Activated naive CD4-positive, alpha-beta T cell treated with anti-CD3 and anti-CD28 coated beads, Interleukin-2, amount 50 U/mL, for 24 hours (primary cell): ENCODE measurements at regions not wholly inside any gene's neighbourhood (a gene's known extent, or its start where the extent isn't known, plus 50 kb on each side); places are given as distances from the start of the nearest gene placed in this dataset.
A peak's percentile ranks its signal among the peaks of the same experiment; 100 is the strongest.
"Not testable (repeated sequence)": the region's sequence is repeated elsewhere in the genome, so short reads cannot be mapped to it uniquely, and the experiment has no call there.

ENCODE experiments used
- H3K27ac Mint-ChIP-seq: one replicate; pipeline ENCODE4 v1.8.0; 2021; ENCODE audit warnings: mild to moderate bottlenecking, mixed read lengths
- H3K27me3 Mint-ChIP-seq: one replicate; pipeline ENCODE4 v1.8.0; 2021; ENCODE audit warnings: mixed read lengths
- H3K36me3 Mint-ChIP-seq: one replicate; pipeline ENCODE4 v1.8.0; 2021; ENCODE audit warnings: mixed read lengths
- H3K4me1 Mint-ChIP-seq: one replicate; pipeline ENCODE4 v1.8.0; 2021; ENCODE audit warnings: mixed read lengths
- H3K4me3 Mint-ChIP-seq: one replicate; pipeline ENCODE4 v1.8.0; 2021; ENCODE audit warnings: mild to moderate bottlenecking, mixed read lengths
- H3K9me3 Mint-ChIP-seq: one replicate; pipeline ENCODE4 v1.8.0; 2021; ENCODE audit warnings: mixed read lengths

DNA sequence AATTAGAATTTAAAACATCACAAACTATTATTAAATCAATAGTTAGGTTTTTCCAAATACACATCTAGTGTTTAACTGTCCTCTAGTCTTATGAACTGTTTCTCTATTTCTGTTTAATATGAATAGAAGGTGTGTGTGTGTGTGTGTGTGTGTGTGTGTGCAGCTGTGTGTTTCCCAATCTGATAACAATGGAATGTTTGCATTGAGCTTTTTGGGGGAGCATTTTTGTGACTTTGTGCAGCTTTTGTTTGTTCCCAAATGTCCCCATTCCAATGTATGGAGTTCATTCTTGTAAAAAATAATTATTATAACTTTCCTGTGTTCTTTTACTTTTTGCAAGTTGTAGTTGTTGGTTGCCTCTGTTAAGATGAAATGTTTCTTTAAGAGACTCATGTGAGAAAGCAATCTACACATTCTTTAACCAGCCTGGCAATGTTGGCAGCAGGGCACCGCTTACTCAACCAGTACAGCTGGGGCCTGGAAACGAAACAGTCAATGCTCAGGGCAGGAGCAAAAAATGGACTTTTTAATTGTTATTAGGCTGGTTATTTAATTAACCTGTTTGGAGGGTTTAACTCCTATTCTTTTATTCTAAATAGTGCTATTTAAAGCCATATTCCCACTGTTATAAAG is 354.3 kb downstream of the SRGAP2C start:
- Mint-ChIP-seq H3K4me3 (no peak overlapping the region), H3K27ac (no peak overlapping the region), H3K4me1 (no peaks in the 10 kb centered on the region), H3K27me3 (no peaks in the 10 kb centered on the region), H3K36me3 (no peaks in the 10 kb centered on the region), H3K9me3 (no peaks in the 10 kb centered on the region)

DNA sequence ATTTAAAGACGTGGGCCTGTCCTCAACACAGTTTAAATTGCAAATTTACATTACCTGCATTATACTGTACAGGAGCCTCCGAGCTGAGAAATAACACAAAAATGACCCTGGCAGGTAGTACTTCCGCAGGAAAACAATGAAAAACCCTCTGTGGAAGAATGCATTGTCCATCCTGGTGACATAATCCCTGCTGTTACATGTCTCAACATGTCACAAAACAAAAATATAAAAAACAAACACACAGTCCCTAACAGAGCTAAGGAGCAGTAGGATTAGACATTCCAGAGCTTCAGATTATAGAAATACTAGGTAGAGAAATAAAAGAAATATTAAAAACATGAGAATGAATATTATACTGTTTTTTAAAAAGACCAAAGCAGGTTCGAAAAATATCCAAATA is 359.2 kb downstream of the SRGAP2C start:
- H3K27me3 Mint-ChIP-seq, H3K9me3 Mint-ChIP-seq, H3K27ac Mint-ChIP-seq, H3K36me3 Mint-ChIP-seq, H3K4me3 Mint-ChIP-seq: not testable (repeated sequence)
- peaks cover 22% of the 10 kb centered on the region for H3K4me1 Mint-ChIP-seq

DNA sequence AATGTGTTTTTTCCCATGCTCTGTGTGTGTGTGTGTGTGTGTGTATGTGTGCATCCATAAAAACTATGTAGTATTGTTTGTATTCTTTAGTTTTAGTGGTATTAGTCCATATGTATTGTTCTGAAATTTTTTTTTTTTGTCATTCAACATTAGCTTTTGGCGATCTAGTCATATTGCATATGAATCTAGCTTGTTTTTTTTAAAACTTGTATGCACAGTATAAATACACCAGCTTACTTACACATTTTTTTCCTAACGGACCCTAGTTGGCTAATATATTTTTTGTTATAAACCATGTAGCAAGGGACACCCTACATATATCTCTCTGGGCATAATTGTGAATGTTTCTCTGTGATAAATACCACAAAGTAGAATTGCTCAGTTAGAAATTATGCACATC is 359.7 kb downstream of the SRGAP2C start:
- Mint-ChIP-seq H3K36me3 (no peaks in the 10 kb centered on the region), H3K4me3 (no peak overlapping the region), H3K9me3 (peaks cover 6% of the 10 kb centered on the region), H3K4me1 (peaks cover 22% of the 10 kb centered on the region), H3K27me3 (no peaks in the 10 kb centered on the region), H3K27ac (no peak overlapping the region)

DNA sequence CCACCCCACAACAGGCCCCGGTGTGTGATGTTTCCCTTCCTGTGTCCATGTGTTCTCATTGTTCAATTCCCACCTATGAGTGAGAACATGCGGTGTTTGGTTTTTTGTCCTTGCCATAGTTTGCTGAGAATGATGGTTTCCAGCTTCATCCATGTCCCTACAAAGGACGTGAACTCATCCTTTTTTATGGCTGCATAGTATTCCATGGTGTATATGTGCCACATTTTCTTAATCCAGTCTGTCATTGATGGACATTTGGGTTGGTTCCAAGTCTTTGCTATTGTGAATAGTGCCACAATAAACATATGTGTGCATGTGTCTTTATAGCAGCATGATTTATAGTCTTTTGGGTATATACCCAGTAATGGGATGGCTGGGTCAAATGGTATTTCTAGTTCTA is 361.1 kb downstream of the SRGAP2C start:
- not testable (repeated sequence) for H3K9me3 Mint-ChIP-seq, H3K4me3 Mint-ChIP-seq, H3K36me3 Mint-ChIP-seq, H3K27me3 Mint-ChIP-seq, H3K27ac Mint-ChIP-seq
- peaks cover 32% of the 10 kb centered on the region for H3K4me1 Mint-ChIP-seq

DNA sequence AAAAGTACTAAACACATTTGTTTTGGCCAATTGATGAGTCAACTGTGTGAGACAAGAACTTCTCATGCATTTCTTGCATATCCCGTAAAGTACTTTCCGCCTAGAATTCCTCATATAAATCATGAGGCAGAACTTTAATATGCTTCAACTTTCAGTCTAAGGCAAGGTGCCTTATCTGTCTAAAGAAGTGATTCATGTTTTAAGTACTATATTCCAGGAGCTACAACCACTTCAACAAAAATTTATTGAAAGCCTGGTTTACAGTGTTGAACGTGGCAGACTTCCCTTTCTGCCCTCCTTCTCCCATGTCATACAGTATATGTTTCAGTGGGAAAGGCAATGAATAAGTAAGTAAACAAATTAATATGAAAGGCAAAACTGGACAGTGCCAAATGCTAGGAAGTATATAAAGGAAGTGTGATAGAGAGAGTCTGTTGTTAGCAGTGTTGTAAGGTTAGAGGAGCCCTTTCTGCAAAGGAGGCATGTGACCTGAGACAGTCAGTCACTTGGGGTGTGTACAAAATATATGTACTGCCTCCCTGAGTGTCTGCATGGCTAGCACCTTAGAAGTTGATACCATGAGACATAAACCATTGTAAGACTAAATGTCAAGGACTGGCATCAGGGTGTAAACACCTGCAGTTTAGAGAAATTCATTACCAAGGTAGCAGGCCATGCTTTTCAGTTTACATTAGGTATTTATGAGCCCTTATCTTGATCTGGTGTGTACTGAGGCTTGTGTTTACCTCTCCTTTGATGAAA is 362.2 kb downstream of the SRGAP2C start:
- Mint-ChIP-seq H3K36me3 (no peaks in the 10 kb centered on the region), H3K4me3 (no peak overlapping the region), H3K27me3 (no peaks in the 10 kb centered on the region), H3K27ac (peak overlapping the region; percentile 33), H3K9me3 (peaks cover 6% of the 10 kb centered on the region), H3K4me1 (peaks cover 43% of the 10 kb centered on the region)

DNA sequence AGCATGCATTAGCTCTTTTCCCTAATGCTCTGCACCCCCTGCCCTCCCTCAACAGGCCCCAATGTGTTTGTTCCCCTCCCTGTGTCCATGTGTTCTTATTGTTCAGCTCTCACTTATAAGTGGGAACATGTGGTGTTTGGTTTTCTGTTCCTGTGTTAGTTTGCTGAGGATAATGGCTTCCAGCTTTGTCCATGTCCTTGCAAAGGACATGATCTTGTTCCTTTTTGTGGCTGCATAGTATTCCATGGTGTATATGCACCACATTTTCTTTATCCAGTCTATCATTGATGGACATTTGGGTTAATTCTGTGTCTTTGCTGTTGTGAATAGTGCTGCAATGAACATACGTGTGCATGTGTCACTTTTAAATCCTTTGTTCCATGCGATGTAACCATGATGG is 363.0 kb downstream of the SRGAP2C start:
- H3K4me1 Mint-ChIP-seq: peaks cover 50% of the 10 kb centered on the region
- H3K4me3 Mint-ChIP-seq, H3K36me3 Mint-ChIP-seq, H3K27me3 Mint-ChIP-seq, H3K9me3 Mint-ChIP-seq, H3K27ac Mint-ChIP-seq: not testable (repeated sequence)

DNA sequence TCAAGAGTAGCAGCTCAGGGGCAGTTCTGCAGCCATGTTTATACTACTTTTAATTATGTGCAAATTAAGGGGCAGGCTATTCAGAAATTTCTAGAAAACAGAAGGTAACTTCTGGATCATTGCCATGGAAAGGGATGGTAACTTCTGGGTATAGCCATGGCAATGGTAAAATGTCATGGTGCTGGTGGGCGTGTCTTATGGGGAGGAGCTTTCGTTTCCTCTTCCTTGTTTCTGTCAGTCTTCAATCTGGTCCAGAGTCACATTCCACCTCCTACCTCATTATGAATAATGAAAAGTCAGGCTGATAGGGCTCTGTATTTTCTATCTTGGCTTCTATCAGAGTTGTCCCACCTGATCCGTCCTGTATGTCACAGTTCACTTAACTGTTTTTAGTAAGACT is 366.0 kb downstream of the SRGAP2C start:
- not testable (repeated sequence) for H3K9me3 Mint-ChIP-seq, H3K27me3 Mint-ChIP-seq, H3K4me3 Mint-ChIP-seq, H3K36me3 Mint-ChIP-seq
- H3K27ac Mint-ChIP-seq: peak overlapping the region; percentile 43
- H3K4me1 Mint-ChIP-seq: peaks cover 75% of the 10 kb centered on the region

DNA sequence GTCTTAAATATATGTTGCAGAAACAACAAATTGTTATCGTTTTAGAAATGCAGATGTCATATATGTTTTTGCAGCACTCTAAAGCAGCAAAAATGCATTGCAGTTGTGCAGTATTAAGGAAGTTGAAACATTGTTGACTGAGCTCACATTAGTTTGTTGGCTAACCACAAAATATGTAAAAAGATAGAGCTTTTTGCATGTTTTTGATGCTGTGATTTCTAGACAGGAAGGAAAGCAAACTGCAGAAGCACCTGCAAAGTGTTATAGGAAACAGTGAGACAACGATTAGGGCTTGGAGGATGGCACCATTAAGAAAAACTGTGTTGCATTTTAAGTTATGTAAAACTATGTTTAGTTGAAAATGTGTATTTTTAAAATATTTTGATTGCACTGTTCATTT is 366.7 kb downstream of the SRGAP2C start:
- Mint-ChIP-seq H3K4me3 (peak overlapping the region; percentile 60), H3K4me1 (peaks cover 79% of the 10 kb centered on the region), H3K27ac (peak overlapping the region; percentile 57)
- not testable (repeated sequence) for H3K27me3 Mint-ChIP-seq, H3K36me3 Mint-ChIP-seq, H3K9me3 Mint-ChIP-seq

DNA sequence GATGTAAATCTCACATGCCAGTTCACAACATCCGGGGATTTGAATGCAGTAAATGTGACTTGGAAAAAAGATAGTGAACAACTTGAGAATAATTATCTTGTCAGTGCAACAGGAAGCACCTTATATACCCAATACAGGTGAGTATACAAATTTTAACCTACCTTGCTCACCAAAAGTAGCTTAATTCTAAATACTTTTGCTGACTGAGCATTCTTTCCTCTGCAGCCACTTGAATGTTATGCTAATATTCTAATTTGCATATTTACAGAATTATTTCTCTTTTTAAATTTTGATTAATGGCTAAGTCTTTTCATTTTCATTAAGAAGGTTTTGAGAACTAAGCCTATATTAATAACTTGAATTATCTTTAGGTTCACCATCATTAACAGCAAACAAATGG is 371.8 kb downstream of the SRGAP2C start:
- peaks cover 53% of the 10 kb centered on the region for H3K4me1 Mint-ChIP-seq
- H3K36me3 Mint-ChIP-seq, H3K9me3 Mint-ChIP-seq, H3K27me3 Mint-ChIP-seq, H3K27ac Mint-ChIP-seq, H3K4me3 Mint-ChIP-seq: not testable (repeated sequence)

DNA sequence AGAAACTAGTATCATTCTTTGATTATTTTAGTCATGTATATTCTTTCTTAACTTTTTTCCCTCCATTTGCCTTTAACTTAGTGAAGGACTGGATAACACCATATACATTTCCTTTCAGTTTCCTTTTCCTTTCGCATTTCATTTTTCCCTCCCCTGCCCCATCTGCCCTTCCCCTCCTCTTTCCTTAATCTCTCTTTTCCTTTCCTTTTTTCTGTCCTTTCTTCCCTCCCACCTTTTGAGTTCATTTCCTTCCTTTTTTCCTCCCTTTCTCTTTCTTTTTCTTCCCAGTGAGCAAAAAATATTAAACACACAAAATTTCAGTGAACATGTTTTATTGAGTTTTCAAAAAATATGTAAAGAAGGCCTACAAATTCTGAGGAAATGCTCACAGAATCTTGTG is 373.3 kb downstream of the SRGAP2C start:
- not testable (repeated sequence) for H3K27me3 Mint-ChIP-seq, H3K36me3 Mint-ChIP-seq, H3K9me3 Mint-ChIP-seq
- peak overlapping the region; percentile 90 for H3K27ac Mint-ChIP-seq
- peaks cover 38% of the 10 kb centered on the region for H3K4me1 Mint-ChIP-seq
- H3K4me3 Mint-ChIP-seq: peak overlapping the region; percentile 9

DNA sequence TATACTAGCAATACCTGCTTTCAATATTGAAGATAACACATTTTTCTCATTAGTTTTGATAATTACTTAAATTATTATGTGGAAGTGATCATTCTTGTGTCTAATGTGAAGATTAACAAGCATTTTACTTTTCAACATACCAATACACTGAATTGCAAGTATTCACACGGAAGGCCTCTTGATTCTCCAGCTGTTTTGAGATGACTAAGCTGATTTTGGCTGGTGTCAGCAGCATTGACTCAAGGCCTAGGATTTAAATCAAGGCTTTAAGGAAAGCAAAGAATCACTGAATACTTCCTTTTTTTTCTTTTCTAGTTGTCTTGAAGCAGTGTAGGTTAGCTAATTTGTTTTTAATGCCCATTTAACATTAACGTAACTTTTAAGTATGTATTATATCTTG is 373.7 kb downstream of the SRGAP2C start:
- peaks cover 34% of the 10 kb centered on the region for H3K4me1 Mint-ChIP-seq
- H3K27me3 Mint-ChIP-seq: no peaks in the 10 kb centered on the region
- no peaks in the 10 kb centered on the region for H3K9me3 Mint-ChIP-seq
- H3K4me3 Mint-ChIP-seq: no peak overlapping the region
- peaks cover 3% of the 10 kb centered on the region for H3K36me3 Mint-ChIP-seq
- no peak overlapping the region for H3K27ac Mint-ChIP-seq

DNA sequence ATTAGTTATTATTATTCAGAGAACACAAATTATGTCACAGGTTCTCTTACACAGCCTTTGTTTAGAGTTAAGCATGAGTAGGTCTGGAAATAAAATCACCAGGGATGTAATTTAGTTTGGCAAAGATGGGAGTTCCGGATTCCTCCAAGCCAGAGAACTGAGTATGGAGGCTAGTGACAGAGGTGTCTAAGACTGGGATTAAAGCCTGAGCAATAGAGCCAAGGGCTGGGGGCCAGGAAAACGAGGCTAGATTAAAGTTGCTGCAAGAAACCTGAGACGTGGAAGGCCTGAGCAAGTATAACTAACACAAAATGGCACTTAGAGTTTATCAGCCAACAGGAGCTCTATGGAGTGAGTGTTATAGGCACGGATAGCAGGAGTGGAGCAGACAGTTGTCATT is 381.6 kb downstream of the SRGAP2C start:
- Mint-ChIP-seq H3K9me3 (no peaks in the 10 kb centered on the region), H3K27me3 (no peaks in the 10 kb centered on the region), H3K4me3 (no peak overlapping the region), H3K4me1 (peaks cover 20% of the 10 kb centered on the region), H3K36me3 (peaks cover 2% of the 10 kb centered on the region), H3K27ac (no peak overlapping the region)

DNA sequence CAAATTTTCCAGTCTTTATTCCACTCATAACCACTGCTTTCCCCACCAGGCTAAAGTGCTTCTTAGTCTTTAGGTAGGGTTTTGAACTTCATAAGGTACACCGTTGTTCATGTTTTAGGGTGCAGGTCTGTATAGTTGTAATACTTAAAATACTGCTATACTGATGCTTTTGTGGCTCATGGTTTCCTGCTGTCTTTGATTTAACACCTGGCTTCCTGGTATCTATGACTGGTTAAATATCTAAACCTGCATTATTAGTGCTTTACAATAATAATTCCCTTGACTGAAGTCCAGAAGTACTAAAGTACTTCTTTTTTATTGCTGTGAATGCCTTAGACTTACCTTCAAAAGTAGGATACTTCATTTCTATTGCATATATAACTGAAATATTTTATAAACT is 384.7 kb downstream of the SRGAP2C start:
- Mint-ChIP-seq H3K9me3 (no peaks in the 10 kb centered on the region), H3K27me3 (no peaks in the 10 kb centered on the region), H3K36me3 (peaks cover 3% of the 10 kb centered on the region), H3K27ac (no peak overlapping the region), H3K4me1 (peaks cover 15% of the 10 kb centered on the region), H3K4me3 (no peak overlapping the region)

DNA sequence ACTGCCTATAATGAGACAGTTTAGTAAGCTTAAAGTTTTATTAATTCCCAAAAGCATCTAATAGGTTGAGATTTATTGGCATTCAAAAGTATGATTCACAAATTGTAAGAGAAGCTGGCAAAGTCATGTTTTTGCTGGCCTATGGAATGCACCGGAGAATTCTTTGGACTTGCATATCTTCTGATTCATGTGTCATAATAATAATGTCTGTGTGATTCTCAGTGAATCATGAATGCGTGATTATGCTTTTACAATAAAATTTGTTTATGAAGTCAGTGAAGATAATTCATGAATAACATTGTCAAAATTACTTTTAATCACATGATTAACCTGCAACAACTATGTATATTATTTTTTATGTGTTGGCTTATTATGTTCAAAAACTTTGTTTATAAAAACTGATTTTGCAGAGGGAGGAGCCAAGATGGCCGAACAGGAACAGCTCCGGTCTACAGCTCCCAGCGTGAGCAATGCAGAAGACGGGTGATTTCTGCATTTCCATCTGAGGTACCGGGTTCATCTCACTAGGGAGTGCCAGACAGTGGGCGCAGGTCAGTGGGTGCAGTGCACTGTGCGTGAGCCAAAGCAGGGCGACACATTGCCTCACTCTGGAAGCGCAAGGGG is 389.2 kb downstream of the SRGAP2C start:
- H3K9me3 Mint-ChIP-seq, H3K4me3 Mint-ChIP-seq, H3K27ac Mint-ChIP-seq, H3K4me1 Mint-ChIP-seq, H3K27me3 Mint-ChIP-seq: not testable (repeated sequence)
- peaks cover 10% of the 10 kb centered on the region for H3K36me3 Mint-ChIP-seq

DNA sequence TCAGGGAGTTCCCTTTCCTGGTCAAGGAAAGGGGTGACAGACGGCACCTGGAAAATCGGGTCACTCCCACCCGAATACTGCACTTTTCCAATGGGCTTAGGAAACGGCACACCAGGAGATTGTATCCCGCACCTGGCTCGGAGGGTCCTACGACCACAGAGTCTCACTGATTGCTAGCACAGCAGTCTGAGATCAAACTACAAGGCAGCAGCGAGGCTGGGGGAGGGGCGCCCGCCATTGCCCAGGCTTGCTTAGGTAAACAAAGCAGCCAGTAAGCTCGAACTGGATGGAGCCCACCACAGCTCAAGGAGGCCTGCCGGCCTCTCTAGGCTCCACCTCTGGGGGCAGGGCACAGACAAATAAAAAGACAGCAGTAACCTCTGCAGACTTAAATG is 389.7 kb downstream of the SRGAP2C start:
- not testable (repeated sequence) for H3K4me3 Mint-ChIP-seq, H3K27me3 Mint-ChIP-seq, H3K4me1 Mint-ChIP-seq, H3K27ac Mint-ChIP-seq, H3K9me3 Mint-ChIP-seq
- H3K36me3 Mint-ChIP-seq: peaks cover 10% of the 10 kb centered on the region

DNA sequence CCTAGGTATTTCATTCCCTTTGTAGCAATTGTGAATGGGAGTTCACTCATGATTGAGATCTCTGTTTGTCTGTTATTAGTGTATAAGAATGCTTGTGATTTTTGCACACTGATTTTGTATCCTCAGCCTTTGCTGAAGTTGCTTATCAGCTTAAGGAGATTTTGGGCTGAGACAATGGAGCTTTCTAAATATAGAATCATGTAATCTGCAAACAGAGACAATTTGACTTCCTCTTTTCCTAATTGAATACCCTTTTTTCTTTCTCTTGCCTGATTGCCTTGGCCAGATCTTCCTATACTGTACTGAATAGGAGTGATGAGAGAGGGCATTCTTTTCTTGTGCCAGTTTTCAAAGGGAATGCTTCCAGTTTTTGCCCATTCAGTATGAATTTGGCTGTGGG is 398.1 kb downstream of the SRGAP2C start:
- Mint-ChIP-seq H3K4me1 (peaks cover 20% of the 10 kb centered on the region), H3K9me3 (peaks cover 16% of the 10 kb centered on the region), H3K36me3 (peaks cover 24% of the 10 kb centered on the region)
- not testable (repeated sequence) for H3K27me3 Mint-ChIP-seq, H3K27ac Mint-ChIP-seq, H3K4me3 Mint-ChIP-seq
